Right lobe of liver (tissue), 4 donors: ENCODE measurements at regions not wholly inside any gene's neighbourhood (a gene's known extent, or its start where the extent isn't known, plus 50 kb on each side); places are given as distances from the start of the nearest gene placed in this dataset.

Experiments used
- CTCF ChIP-seq, 4 donors: fragments of 200-600 bp in 3 of 4; fragments of 450-650 bp in 1 of 4; IDR thresholded peaks; one replicate each; pipeline versions ENCODE4 v1.5.1 to v1.8.0; 2016 to 2022; ENCODE audit warnings: antibody characterized with exemption in 4 of 4, mild to moderate bottlenecking in 2 of 4
- POLR2A ChIP-seq: fragments of 450-650 bp; IDR thresholded peaks from one replicate; pipeline ENCODE4 v1.6.1; 2017; ENCODE audit warnings: antibody characterized with exemption, mild to moderate bottlenecking
- donor health status: DM: no; HTN: no; CAD: no.
- donor health status: DM: no; HTN: no; CAD: no.
- donor health status: DM: no; HTN: yes; CAD: no.

- no peak for TF ChIP-seq CTCF (IDR thresholded peaks at IDR 0.05)
- TF ChIP-seq POLR2A = no peak
Measured at GRCh38 chr4:138455097-138455496, 212.9 kb upstream of the SLC7A11 start.
